ENCODE measurements at regions not wholly inside any gene's neighbourhood (a gene's known extent, or its start where the extent isn't known, plus 50 kb on each side); places are given as distances from the start of the nearest gene placed in this dataset.
A peak's percentile ranks its signal among the peaks of the same experiment; 100 is the strongest.
"Not testable (repeated sequence)": the region's sequence is repeated elsewhere in the genome, so short reads cannot be mapped to it uniquely, and the experiment has no call there.

- TF ChIP-seq GATA1 (IDR thresholded peaks at IDR 0.05; ENCODE audit: low read depth, low read length) (no peak), POLR2A (IDR thresholded peaks at IDR 0.05; ENCODE audit: low read length) (no peak)
- no peak for DNase-seq
These were observed 330.5 kb downstream of the SRGAP2C start for GRCh38 chr1:121515235-121515634.

DNA sequence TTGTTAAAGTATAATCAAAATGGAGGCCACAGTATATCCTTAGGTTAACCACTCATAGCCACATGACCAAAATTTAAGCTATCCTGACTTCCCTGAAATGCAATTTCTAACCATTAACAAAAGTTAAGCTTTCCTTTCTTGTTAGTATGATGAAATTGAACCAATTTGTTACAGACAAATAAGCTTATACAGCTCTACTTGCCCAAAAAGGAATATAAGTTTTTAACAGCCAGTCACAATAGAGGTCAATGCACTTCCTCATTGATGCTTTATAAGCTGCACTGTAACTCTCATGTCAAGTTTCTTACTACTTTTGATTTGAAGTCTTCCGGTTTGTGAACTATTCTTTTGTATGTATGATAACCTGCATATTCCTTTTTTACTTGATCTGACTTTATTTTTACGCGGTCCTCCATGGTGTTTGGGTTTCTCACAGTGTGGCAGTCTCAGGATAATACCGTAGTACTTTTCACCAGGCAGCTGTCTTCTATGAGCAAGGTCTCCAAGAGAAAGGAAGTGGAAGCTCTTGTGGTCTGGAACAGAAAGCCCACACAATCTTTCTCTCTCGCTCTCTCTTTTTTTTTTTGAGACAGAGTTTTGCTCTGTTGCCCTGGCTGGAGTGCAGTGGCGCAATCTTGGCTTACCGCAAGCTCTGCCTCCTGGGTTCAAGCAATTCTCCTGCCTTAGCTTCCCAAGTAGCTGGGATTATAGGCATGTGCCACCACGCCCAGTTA, 331.6 kb downstream of the SRGAP2C start:
- no peak for TF ChIP-seq POLR2A (IDR thresholded peaks at IDR 0.05; ENCODE audit: low read length)
- TF ChIP-seq GATA1 (IDR thresholded peaks at IDR 0.05; ENCODE audit: low read depth, low read length), result no peak
- DNase-seq, result no peak

GRCh38 chr1:121517586-121518230, 332.9 kb downstream of the SRGAP2C start:
- no peak for TF ChIP-seq GATA1 (IDR thresholded peaks at IDR 0.05; ENCODE audit: low read depth, low read length)
- TF ChIP-seq POLR2A (IDR thresholded peaks at IDR 0.05; ENCODE audit: low read length), result no peak
- DNase-seq, result no peak

- TF ChIP-seq GATA1 (IDR thresholded peaks at IDR 0.05; ENCODE audit: low read depth, low read length) (no peak), POLR2A (IDR thresholded peaks at IDR 0.05; ENCODE audit: low read length) (no peak)
- DNase-seq, result no peak
These were observed 333.9 kb downstream of the SRGAP2C start for GRCh38 chr1:121518726-121519041.

- TF ChIP-seq GATA1 (IDR thresholded peaks at IDR 0.05; ENCODE audit: low read depth, low read length) (no peak), POLR2A (IDR thresholded peaks at IDR 0.05; ENCODE audit: low read length) (no peak)
- DNase-seq, result peak in 1 of 2 experiments; percentile 13
These were observed 334.4 kb downstream of the SRGAP2C start for GRCh38 chr1:121519042-121519755.

GRCh38 chr1:121519756-121520286, 335.0 kb downstream of the SRGAP2C start:
- DNase-seq, result not testable (repeated sequence)

DNA sequence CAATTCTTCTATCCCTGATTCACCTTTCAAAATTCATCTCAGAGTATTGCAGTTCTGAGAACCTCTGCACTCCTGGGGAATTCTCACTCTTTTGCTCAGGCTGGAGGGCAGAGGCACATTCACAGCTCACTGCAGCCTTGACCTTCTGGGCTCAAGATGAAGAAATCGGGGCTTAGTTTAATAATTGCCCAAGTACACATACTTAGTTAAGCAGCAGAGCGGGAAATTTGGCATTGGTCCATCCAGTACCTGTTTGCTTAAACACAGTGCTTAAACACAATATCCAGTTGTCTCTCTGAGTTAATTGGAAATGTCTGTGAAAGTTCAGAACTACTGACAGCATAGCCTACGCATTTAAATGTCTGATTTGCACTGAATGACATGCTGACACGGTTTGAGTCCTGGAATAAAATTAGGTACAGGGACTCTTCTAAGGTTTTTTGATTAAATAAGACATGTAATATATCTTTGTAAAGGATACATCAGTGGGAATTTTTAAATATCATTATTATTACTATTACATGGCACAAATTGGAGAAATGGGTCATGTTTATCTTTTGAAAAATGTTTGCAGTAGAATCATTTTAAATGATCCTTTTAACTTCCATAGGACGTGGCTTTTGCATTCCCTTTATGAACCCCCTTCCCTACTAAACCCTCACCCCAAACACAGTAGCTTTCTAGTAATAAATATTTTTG, 337.4 kb downstream of the SRGAP2C start:
- no peak for DNase-seq
- TF ChIP-seq POLR2A (IDR thresholded peaks at IDR 0.05; ENCODE audit: low read length), result no peak
- TF ChIP-seq GATA1 (IDR thresholded peaks at IDR 0.05; ENCODE audit: low read depth, low read length), result no peak

GRCh38 chr1:121523112-121523511, 338.3 kb downstream of the SRGAP2C start:
- not testable (repeated sequence) for DNase-seq

DNA sequence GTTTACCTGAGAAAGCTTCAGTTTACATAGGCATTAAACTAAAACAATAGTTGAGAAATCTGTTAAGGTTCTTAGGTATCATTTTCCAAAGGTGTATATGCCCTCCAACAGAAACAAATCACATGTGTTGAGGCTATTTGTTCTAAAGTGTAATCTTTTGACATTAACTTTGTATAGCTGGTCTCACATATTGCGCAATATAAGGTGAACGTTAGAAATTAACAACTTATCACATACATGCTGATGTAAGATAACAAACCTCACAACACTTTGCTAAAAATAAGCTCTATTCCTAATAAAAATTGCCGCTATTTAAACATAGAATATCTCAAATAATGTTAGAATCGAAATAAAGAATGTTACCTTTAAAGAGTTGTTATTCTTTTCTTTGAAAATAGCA, 340.6 kb downstream of the SRGAP2C start:
- DNase-seq, result no peak
- no peak for TF ChIP-seq GATA1 (IDR thresholded peaks at IDR 0.05; ENCODE audit: low read depth, low read length)
- no peak for TF ChIP-seq POLR2A (IDR thresholded peaks at IDR 0.05; ENCODE audit: low read length)

DNA sequence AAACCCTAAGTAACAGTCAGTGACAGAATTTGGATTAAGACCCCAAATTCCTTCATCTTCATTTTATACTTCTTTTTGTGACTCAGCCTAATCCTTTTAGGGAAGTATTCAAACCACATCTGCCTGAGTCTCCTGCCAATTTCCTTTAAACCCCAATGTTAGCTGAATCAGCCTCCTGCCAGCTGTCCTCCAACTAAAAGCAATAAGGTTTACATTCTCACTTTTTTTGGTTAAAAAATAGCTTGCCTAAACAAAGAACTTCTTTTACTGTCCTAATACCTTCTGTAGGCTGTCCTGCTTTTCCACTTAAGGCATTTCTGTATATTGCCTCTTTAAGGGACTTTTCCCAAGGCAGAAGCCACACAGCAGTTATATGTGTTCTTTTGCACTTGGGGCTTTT, 344.2 kb downstream of the SRGAP2C start:
- DNase-seq, result not testable (repeated sequence)

DNA sequence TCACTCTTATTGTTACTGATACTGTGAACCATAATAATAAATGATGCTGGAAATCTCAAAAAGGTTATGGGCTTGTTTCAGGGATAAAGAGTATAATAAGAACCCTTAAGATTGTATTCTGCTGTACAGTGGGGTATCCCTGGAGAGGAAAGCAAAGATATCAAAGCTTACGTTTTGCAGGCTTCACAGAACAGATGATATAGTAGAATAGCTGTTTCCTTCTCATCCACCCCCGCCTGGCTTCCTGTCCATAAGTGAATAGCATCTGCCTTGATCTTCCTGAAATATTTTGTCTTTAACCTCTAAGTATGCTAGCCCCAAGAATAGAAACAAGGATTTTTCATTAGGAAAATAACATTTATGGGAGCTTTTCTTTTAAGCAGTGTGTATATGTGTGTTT, 345.3 kb downstream of the SRGAP2C start:
- DNase-seq, result not testable (repeated sequence)

- DNase-seq, result not testable (repeated sequence)
These were observed 347.0 kb downstream of the SRGAP2C start for GRCh38 chr1:121531747-121532146.

DNA sequence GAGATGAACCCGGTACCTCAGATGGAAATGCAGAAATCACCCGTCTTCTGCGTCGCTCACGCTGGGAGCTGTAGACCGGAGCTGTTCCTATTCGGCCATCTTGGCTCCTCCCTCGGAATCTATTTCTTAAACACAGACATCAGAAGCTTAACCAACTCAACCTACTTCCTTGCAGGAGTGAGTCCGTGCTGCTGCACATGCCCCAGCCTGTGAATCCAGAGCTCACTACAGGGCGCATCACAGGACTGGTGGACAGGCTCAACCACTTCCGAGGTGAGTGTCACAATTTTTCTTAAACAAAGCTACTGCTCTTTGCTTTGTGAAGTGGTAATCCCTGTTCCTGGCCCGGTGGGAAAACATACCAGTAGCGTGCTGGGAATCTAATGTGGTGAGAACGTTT, 353.4 kb downstream of the SRGAP2C start:
- not testable (repeated sequence) for DNase-seq

DNA sequence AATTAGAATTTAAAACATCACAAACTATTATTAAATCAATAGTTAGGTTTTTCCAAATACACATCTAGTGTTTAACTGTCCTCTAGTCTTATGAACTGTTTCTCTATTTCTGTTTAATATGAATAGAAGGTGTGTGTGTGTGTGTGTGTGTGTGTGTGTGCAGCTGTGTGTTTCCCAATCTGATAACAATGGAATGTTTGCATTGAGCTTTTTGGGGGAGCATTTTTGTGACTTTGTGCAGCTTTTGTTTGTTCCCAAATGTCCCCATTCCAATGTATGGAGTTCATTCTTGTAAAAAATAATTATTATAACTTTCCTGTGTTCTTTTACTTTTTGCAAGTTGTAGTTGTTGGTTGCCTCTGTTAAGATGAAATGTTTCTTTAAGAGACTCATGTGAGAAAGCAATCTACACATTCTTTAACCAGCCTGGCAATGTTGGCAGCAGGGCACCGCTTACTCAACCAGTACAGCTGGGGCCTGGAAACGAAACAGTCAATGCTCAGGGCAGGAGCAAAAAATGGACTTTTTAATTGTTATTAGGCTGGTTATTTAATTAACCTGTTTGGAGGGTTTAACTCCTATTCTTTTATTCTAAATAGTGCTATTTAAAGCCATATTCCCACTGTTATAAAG, 354.3 kb downstream of the SRGAP2C start:
- no peak for TF ChIP-seq POLR2A (IDR thresholded peaks at IDR 0.05; ENCODE audit: low read length)
- no peak for DNase-seq

DNA sequence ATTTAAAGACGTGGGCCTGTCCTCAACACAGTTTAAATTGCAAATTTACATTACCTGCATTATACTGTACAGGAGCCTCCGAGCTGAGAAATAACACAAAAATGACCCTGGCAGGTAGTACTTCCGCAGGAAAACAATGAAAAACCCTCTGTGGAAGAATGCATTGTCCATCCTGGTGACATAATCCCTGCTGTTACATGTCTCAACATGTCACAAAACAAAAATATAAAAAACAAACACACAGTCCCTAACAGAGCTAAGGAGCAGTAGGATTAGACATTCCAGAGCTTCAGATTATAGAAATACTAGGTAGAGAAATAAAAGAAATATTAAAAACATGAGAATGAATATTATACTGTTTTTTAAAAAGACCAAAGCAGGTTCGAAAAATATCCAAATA, 359.2 kb downstream of the SRGAP2C start:
- not testable (repeated sequence) for DNase-seq

Measured in erythroblast (primary cell).